IPS-11a (cell line): ENCODE measurements at regions not wholly inside any gene's neighbourhood (a gene's known extent, or its start where the extent isn't known, plus 50 kb on each side); places are given as distances from the start of the nearest gene placed in this dataset.
"Not testable (repeated sequence)": the region's sequence is repeated elsewhere in the genome, so short reads cannot be mapped to it uniquely, and the experiment has no call there.

Source experiments
- H3K4me3 ChIP-seq: one replicate; pipeline ENCODE4 v1.5.1; 2013; ENCODE audit warnings: low read depth, low read length, control low read depth

GRCh38 chr6:92667843-92668242, 751.5 kb downstream of the EPHA7 start:
- no peak overlapping the region for H3K4me3 ChIP-seq

- no peak overlapping the region for H3K4me3 ChIP-seq
Observed at GRCh38 chr6:92648364-92649086, 770.8 kb downstream of the EPHA7 start.

- H3K4me3 ChIP-seq, result no peak overlapping the region
Observed at GRCh38 chr6:92647630-92648029, 771.7 kb downstream of the EPHA7 start.

GRCh38 chr6:92644104-92644791, 775.1 kb downstream of the EPHA7 start:
- not testable (repeated sequence) for H3K4me3 ChIP-seq

GRCh38 chr6:92635553-92636153, 783.7 kb downstream of the EPHA7 start:
- no peak overlapping the region for H3K4me3 ChIP-seq

GRCh38 chr6:92634561-92634960, 784.8 kb downstream of the EPHA7 start:
- H3K4me3 ChIP-seq, result no peak overlapping the region

GRCh38 chr6:92623431-92623830, 795.9 kb downstream of the EPHA7 start:
- no peak overlapping the region for H3K4me3 ChIP-seq

GRCh38 chr6:92617721-92618120, 801.6 kb downstream of the EPHA7 start:
- no peak overlapping the region for H3K4me3 ChIP-seq

- no peak overlapping the region for H3K4me3 ChIP-seq
Observed at GRCh38 chr6:92608751-92609150, 810.6 kb downstream of the EPHA7 start.

- no peak overlapping the region for H3K4me3 ChIP-seq
Observed at GRCh38 chr6:92593201-92593600, 826.2 kb downstream of the EPHA7 start.

- H3K4me3 ChIP-seq, result no peak overlapping the region
Observed at GRCh38 chr6:92589996-92590395, 829.4 kb downstream of the EPHA7 start.

- H3K4me3 ChIP-seq, result no peak overlapping the region
Observed at GRCh38 chr6:92588148-92588547, 831.2 kb downstream of the EPHA7 start.

GRCh38 chr6:92587525-92587924, 831.8 kb downstream of the EPHA7 start:
- no peak overlapping the region for H3K4me3 ChIP-seq

GRCh38 chr6:92586236-92586977, 833.0 kb downstream of the EPHA7 start:
- H3K4me3 ChIP-seq, result no peak overlapping the region

- H3K4me3 ChIP-seq, result no peak overlapping the region
Observed at GRCh38 chr6:92582211-92582610, 837.1 kb downstream of the EPHA7 start.

GRCh38 chr6:92577077-92577719, 842.2 kb downstream of the EPHA7 start:
- no peak overlapping the region for H3K4me3 ChIP-seq

- no peak overlapping the region for H3K4me3 ChIP-seq
Observed at GRCh38 chr6:92568541-92568940, 850.8 kb downstream of the EPHA7 start.

GRCh38 chr6:92566632-92567031, 852.7 kb downstream of the EPHA7 start:
- H3K4me3 ChIP-seq, result no peak overlapping the region

- H3K4me3 ChIP-seq, result no peak overlapping the region
Observed at GRCh38 chr6:92564376-92564775, 855.0 kb downstream of the EPHA7 start.

- no peak overlapping the region for H3K4me3 ChIP-seq
Observed at GRCh38 chr6:92559611-92560010, 859.7 kb downstream of the EPHA7 start.

- H3K4me3 ChIP-seq, result no peak overlapping the region
Observed at GRCh38 chr6:92559003-92559402, 860.4 kb downstream of the EPHA7 start.
